ENCODE measurements at regions not wholly inside any gene's neighbourhood (a gene's known extent, or its start where the extent isn't known, plus 50 kb on each side); places are given as distances from the start of the nearest gene placed in this dataset.

- no peak for TF ChIP-seq CTCF (conservative IDR thresholded peaks at IDR 0.05; ENCODE audit: low read depth, low read length)
- no peak for DNase-seq (ENCODE audit: low read depth)
- H3K4me3 ChIP-seq (ENCODE audit: low read depth, low read length) = no peak overlapping the region
These were observed 449.4 kb downstream of the TCERG1L start for GRCh38 chr10:130862122-130862521.

GRCh38 chr10:130862626-130863025 lies 448.9 kb downstream of the TCERG1L start:
- no peak for DNase-seq (ENCODE audit: low read depth)
- no peak overlapping the region for H3K4me3 ChIP-seq (ENCODE audit: low read depth, low read length)
- no peak for TF ChIP-seq CTCF (conservative IDR thresholded peaks at IDR 0.05; ENCODE audit: low read depth, low read length)

GRCh38 chr10:130863044-130863443 lies 448.5 kb downstream of the TCERG1L start:
- DNase-seq (ENCODE audit: low read depth) = no peak
- H3K4me3 ChIP-seq (ENCODE audit: low read depth, low read length) = no peak overlapping the region
- TF ChIP-seq CTCF (conservative IDR thresholded peaks at IDR 0.05; ENCODE audit: low read depth, low read length) = no peak

GRCh38 chr10:130864961-130865818 lies 446.3 kb downstream of the TCERG1L start:
- H3K4me3 ChIP-seq (ENCODE audit: low read depth, low read length) = no peak overlapping the region
- TF ChIP-seq CTCF (conservative IDR thresholded peaks at IDR 0.05; ENCODE audit: low read depth, low read length) = no peak
- DNase-seq (ENCODE audit: low read depth) = no peak

DNA sequence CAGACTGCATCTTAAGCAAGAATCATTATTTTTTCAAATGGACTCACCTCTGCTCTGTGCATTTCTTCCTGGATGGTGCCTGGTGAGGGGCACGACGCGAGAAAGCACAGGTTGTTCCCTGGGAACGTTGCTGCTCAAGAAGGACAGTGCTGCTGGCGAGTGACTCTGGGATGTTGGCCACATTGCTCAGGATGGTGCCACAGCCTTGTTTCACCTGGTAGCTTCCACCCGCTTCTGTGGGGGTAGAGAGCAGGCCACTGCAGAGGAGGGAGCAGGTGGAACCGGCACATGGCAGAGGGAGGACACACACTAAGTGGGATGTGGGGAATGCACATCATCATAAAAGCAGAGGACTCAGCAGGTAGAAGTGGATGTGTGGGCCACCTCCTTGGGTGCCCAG lies 444.7 kb downstream of the TCERG1L start:
- DNase-seq (ENCODE audit: low read depth) = no peak
- H3K4me3 ChIP-seq (ENCODE audit: low read depth, low read length) = no peak overlapping the region
- TF ChIP-seq CTCF (conservative IDR thresholded peaks at IDR 0.05; ENCODE audit: low read depth, low read length) = no peak

DNA sequence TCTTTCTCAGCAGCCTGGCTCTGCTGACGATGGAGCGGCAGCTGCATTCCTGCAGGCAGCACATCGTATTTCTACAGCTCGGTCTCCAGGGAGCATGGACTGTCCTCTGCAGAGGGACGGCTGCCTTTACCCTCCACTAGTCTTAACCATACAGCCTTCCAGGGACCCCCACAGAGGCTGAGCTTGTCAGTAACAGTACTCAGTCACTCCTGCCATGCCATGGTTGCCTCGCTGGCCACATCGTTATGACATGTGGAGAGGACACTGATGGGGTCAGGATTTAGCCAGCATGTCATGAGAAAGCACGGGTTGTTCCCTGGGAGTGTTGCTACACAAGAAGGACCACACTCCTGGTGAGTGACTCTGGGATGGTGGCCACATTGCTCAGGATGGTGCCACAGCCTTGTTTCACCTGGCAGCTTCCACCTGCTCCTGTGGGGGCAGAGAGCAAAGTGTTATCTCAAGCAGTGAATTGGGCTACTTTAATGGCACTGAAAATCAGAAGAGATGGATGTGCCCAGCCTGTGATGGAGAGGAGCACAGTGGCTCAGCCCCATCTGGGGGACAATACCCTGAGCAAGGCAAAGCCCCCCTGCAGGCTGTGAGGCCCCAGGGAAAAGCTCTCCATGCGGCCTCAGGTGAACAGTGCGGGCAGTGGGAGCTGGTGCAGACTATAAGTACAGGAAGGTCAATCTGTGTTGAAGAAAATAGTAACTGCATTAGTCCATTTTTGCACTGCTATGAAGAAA lies 443.9 kb downstream of the TCERG1L start:
- no peak overlapping the region for H3K4me3 ChIP-seq (ENCODE audit: low read depth, low read length)
- no peak for TF ChIP-seq CTCF (conservative IDR thresholded peaks at IDR 0.05; ENCODE audit: low read depth, low read length)
- no peak for DNase-seq (ENCODE audit: low read depth)

Data from epithelial cell of proximal tubule (primary cell).